GM10266 (cell line): ENCODE measurements at regions not wholly inside any gene's neighbourhood (a gene's known extent, or its start where the extent isn't known, plus 50 kb on each side); places are given as distances from the start of the nearest gene placed in this dataset.
"Not testable (repeated sequence)": the region's sequence is repeated elsewhere in the genome, so short reads cannot be mapped to it uniquely, and the experiment has no call there.

Experiments used
- DNase-seq: peaks from one replicate; pipeline ENCODE4 v3.0.0; 2012; ENCODE audit errors: extremely low spot score
- TF ChIP-seq, protein P1 (sequence below): IDR thresholded peaks from 2 replicates; pipeline ENCODE4 v1.5.1; 2012; ENCODE audit warnings: mild to moderate bottlenecking, low read depth; ENCODE audit not compliant: control insufficient read depth, insufficient read depth; ENCODE audit errors: missing control alignments

DNA sequence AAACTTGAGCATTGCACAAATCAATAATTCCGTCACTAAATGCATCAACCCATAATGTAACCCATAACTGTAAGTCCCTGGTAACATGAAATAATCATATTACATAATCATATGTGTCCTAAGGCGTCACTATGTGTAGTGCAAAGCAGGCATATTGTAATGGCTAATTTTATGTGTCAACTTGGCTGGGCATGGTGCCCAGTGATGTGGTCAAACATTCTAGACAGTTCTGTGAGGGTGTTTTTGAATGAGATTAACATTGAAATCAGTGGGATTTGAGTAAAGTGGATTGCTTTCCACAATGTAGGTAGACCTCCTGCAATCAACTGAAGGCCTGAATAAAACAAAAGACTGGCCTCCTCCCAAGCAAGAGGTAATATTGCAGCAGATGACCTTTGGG, 794.4 kb upstream of the ACO1 start:
- TF ChIP-seq, protein P1, sequence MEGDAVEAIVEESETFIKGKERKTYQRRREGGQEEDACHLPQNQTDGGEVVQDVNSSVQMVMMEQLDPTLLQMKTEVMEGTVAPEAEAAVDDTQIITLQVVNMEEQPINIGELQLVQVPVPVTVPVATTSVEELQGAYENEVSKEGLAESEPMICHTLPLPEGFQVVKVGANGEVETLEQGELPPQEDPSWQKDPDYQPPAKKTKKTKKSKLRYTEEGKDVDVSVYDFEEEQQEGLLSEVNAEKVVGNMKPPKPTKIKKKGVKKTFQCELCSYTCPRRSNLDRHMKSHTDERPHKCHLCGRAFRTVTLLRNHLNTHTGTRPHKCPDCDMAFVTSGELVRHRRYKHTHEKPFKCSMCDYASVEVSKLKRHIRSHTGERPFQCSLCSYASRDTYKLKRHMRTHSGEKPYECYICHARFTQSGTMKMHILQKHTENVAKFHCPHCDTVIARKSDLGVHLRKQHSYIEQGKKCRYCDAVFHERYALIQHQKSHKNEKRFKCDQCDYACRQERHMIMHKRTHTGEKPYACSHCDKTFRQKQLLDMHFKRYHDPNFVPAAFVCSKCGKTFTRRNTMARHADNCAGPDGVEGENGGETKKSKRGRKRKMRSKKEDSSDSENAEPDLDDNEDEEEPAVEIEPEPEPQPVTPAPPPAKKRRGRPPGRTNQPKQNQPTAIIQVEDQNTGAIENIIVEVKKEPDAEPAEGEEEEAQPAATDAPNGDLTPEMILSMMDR, result no peak
- no peak for DNase-seq

DNA sequence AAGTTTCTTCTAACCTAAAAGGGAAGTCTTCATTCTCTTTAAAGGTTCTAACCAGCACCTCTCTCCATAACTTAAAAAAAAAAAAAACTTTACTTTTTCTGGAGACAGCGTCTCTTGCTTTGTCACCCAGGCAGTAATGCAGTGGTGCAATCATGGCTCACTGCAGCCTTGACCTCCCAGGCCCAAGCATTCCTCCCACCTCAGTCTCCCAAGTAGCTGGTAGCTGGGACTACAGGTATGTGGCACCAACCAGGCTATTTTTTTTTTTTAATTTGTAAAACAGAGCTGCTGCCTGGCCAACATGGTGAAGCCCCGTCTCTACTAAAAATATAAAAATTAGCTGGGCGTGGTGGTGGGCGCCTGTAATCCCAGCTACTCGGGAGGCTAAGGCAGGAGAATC, 787.4 kb upstream of the ACO1 start:
- DNase-seq, result not testable (repeated sequence)

DNA sequence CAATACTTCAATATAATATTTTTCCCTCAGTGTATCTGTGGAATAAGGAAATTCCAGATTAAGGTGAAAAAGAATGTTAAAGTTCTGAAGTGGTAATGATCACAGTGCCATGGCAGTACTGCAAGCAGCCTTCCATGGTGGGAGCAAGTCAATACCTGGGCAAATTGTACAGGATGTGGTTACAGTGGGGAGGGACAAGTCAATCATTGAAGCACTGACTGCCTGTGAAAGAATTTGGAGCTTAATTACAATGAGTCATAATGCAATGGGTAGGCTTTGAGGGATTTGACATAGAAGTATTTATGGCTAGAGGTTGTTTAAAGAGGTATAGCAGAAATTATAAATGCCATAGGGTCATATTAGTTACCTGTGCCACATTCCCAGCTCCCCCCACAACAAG, 786.5 kb upstream of the ACO1 start:
- DNase-seq, result no peak
- TF ChIP-seq, protein P1, result no peak

DNA sequence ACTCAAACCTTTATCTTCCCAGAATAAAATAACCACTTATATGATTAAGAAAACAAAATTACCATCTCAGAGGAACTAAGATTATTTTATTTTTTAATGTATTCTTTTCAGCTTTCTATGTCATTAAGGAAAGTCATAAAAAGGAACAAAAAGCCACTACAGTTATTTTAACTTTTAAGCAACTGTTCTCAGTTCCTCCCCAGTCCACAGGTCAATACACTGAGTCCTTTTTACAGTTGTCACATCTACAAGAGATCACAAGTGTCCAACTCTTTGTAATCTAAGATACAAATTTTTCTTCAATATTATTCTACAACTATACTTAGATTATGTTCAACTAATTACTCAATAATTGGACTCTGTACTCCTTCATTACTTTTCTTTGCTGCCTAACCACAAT, 782.8 kb upstream of the ACO1 start:
- TF ChIP-seq, protein P1, result no peak
- no peak for DNase-seq

DNA sequence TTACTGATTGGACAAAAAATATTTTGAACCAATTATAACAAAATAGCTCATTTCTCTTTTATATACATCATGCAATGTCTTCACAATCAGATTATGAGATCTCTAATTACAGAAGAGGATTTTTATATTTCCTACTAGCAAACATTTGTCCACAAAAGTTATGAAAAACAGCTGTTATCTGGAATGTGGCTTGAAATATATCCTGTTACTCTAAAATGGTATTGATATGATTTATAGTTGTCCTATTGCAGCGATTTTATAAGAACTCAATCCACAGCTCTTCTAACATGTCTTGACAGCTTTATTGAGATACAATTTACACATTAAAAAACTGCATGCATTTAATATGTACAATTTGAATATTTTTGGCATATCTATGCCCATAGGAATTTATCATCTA, 779.9 kb upstream of the ACO1 start:
- TF ChIP-seq, protein P1, result no peak
- DNase-seq, result no peak

DNA sequence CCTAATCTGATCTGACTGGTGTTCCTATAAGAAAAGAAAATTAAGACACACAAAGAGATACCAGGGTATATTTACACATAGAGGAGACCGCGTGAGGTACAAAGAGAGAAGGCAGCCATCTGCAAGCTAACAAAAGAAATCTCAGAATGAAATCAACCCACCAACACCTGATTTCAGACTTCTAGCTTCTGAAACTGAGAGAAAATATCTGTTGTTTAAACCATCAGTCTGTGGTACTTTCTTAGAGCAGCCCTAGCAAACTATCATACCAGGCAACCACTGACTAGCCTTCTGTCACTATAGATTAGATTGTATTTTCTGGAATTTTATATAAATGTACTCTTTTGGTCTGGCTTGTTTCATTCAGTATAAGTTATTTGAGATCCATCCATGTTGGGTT, 779.3 kb upstream of the ACO1 start:
- TF ChIP-seq, protein P1, result no peak
- no peak for DNase-seq

DNA sequence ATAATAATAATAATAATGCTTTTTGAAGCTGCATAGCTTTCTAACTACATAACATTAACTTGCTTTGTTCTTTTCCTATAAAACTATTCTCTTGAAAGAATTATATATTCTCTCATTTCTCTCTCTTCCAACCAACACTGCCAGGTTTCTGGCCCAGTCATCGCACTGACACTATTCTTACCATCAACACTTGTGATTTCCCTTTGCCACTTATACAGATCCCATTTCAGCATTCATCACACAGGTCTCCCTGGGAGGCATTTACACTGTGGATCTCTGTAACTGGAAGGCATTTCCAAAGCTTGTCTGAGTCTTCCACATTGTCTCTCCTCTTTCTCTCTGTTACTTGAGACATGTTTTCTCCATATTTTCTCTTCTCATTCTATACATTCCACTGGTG, 777.8 kb upstream of the ACO1 start:
- DNase-seq, result no peak
- TF ChIP-seq, protein P1, result no peak

DNA sequence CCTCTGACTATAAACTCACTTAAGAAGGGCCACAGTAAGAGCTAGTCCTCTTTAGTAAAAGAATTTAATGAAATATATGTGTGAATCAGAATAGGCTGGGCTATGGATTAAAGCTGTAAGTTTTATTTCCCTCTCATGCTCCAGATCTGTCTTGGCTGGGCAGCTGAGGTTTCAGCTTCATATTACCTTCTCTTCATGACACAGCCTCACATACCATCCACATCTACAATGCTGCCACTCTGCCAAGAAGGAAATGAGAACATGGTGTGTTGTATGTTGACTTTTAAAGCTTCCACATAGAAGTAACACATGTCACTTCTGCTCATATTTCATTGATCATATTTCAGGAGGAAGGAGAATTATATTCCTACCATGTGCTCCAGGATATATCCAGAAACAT, 776.0 kb upstream of the ACO1 start:
- DNase-seq, result no peak

More for the DNA sequence above, 776.0 kb upstream of the ACO1 start:
- TF ChIP-seq, protein P1, result no peak
